CD4-positive, CD25-positive, alpha-beta regulatory T cell (primary cell): ENCODE measurements at regions not wholly inside any gene's neighbourhood (a gene's known extent, or its start where the extent isn't known, plus 50 kb on each side); places are given as distances from the start of the nearest gene placed in this dataset.

Experiments used
- ATAC-seq, 2 donors: fragments of 150-1000 bp; cut with Tn5 transposase; one replicate each; pipeline ENCODE4 v1.10.0; 2021; ENCODE audit warnings: low read depth in 2 of 2, moderate number of reproducible peaks in 2 of 2, moderate library complexity in 1 of 2
- DNase-seq, 3 donors: peaks; one replicate each; pipeline versions ENCODE4 v3.0.0 to v3.0.0-alpha.2; 2012 to 2022; ENCODE audit warnings: mixed read lengths in 1 of 3
- H3K27ac ChIP-seq: one replicate; pipeline ENCODE4 v1.7.0; 2013; ENCODE audit warnings: mild to moderate bottlenecking, low read length; ENCODE audit not compliant: insufficient read depth, poor library complexity, severe bottlenecking
- H3K27me3 ChIP-seq: one replicate; pipeline ENCODE4 v1.7.0; 2013; ENCODE audit warnings: low read length; ENCODE audit not compliant: control insufficient read depth, insufficient read depth
- H3K36me3 ChIP-seq: one replicate; pipeline ENCODE4 v1.7.0; 2013; ENCODE audit warnings: mild to moderate bottlenecking, low read length, moderate library complexity; ENCODE audit not compliant: control insufficient read depth, insufficient read depth
- H3K4me1 ChIP-seq: 2 replicates; pipeline ENCODE4 v1.7.0; 2013; ENCODE audit warnings: mild to moderate bottlenecking, low read length; ENCODE audit not compliant: insufficient read depth, control insufficient read depth, poor library complexity, severe bottlenecking
- H3K4me3 ChIP-seq: one replicate; pipeline ENCODE4 v1.7.0; 2013; ENCODE audit warnings: low read depth, mild to moderate bottlenecking, low read length, moderate library complexity
- H3K9me3 ChIP-seq, 2 experiments: 1 replicate in 1 of 2; 2 replicates in 1 of 2; pipeline ENCODE4 v1.7.0; 2013; ENCODE audit warnings: low read length in 2 of 2, mild to moderate bottlenecking in 1 of 2, moderate library complexity in 1 of 2; ENCODE audit not compliant: control insufficient read depth in 2 of 2
- H3K27ac Mint-ChIP-seq, 3 donors: one replicate each; pipeline ENCODE4 v1.8.0; 2020 to 2022; ENCODE audit warnings: mild to moderate bottlenecking in 3 of 3, mixed read lengths in 3 of 3, moderate library complexity in 2 of 3
- H3K27me3 Mint-ChIP-seq: one replicate; pipeline ENCODE4 v1.8.0; 2022; ENCODE audit warnings: mild to moderate bottlenecking, mixed read lengths
- H3K36me3 Mint-ChIP-seq: one replicate; pipeline ENCODE4 v1.8.0; 2020; ENCODE audit warnings: mixed read lengths
- H3K4me1 Mint-ChIP-seq, 4 donors: one replicate each; pipeline ENCODE4 v1.8.0; 2020 to 2022; ENCODE audit warnings: mixed read lengths in 4 of 4, mild to moderate bottlenecking in 1 of 4
- H3K4me3 Mint-ChIP-seq, 4 donors: one replicate each; pipeline ENCODE4 v1.8.0; 2020 to 2022; ENCODE audit warnings: mild to moderate bottlenecking in 4 of 4, mixed read lengths in 4 of 4, moderate library complexity in 3 of 4
- H3K9me3 Mint-ChIP-seq, 7 donors: one replicate each; pipeline ENCODE4 v1.8.0; 2020 to 2022; ENCODE audit warnings: mixed read lengths in 7 of 7, mild to moderate bottlenecking in 3 of 7, moderate library complexity in 2 of 7

GRCh38 chr4:31947101-31947500 is 1226.9 kb downstream of the PCDH7 start:
- Mint-ChIP-seq H3K4me1 (no peaks in the 10 kb centered on the region), H3K27ac (no peak overlapping the region)
- H3K4me3 ChIP-seq: no peak overlapping the region

GRCh38 chr4:31949045-31949444 is 1228.9 kb downstream of the PCDH7 start:
- H3K36me3 Mint-ChIP-seq: no peaks in the 10 kb centered on the region
- no peak for DNase-seq
- no peaks in the 10 kb centered on the region for H3K27me3 Mint-ChIP-seq
- no peak for ATAC-seq
- H3K36me3 ChIP-seq: no peaks in the 10 kb centered on the region
- H3K27me3 ChIP-seq: no peaks in the 10 kb centered on the region
- no peak overlapping the region for H3K27ac ChIP-seq
- H3K4me3 ChIP-seq: no peak overlapping the region
- H3K27ac Mint-ChIP-seq: no peak overlapping the region
- H3K9me3 Mint-ChIP-seq: peaks cover 0 to 16% (median 7%) of the 10 kb centered on the region in 7 donors
- no peak overlapping the region for H3K4me3 Mint-ChIP-seq
- H3K9me3 ChIP-seq: peaks cover 0 to 8% of the 10 kb centered on the region in 2 experiments
- H3K4me1 ChIP-seq: no peaks in the 10 kb centered on the region
- H3K4me1 Mint-ChIP-seq: no peaks in the 10 kb centered on the region

More at GRCh38 chr4:31947101-31947500, 1226.9 kb downstream of the PCDH7 start:
- ATAC-seq (no peak), DNase-seq (no peak)
- H3K27me3 ChIP-seq: no peaks in the 10 kb centered on the region
- H3K9me3 Mint-ChIP-seq: peaks cover 0 to 16% (median 7%) of the 10 kb centered on the region in 7 donors
- no peaks in the 10 kb centered on the region for H3K27me3 Mint-ChIP-seq
- no peaks in the 10 kb centered on the region for H3K36me3 ChIP-seq
- no peaks in the 10 kb centered on the region for H3K36me3 Mint-ChIP-seq
- H3K4me1 ChIP-seq: no peaks in the 10 kb centered on the region
- H3K4me3 Mint-ChIP-seq: no peak overlapping the region
- peaks cover 0 to 8% of the 10 kb centered on the region in 2 experiments for H3K9me3 ChIP-seq
- H3K27ac ChIP-seq: no peak overlapping the region

- Mint-ChIP-seq H3K4me1 (no peaks in the 10 kb centered on the region), H3K4me3 (no peak overlapping the region), H3K9me3 (peaks cover 0 to 8% (median 6%) of the 10 kb centered on the region in 7 donors), H3K27me3 (no peaks in the 10 kb centered on the region), H3K27ac (no peak overlapping the region), H3K36me3 (no peaks in the 10 kb centered on the region)
- H3K36me3 ChIP-seq: no peaks in the 10 kb centered on the region
- DNase-seq: no peak
- H3K27ac ChIP-seq: no peak overlapping the region
- no peak for ATAC-seq
- no peaks in the 10 kb centered on the region for H3K4me1 ChIP-seq
- H3K27me3 ChIP-seq: no peaks in the 10 kb centered on the region
- H3K4me3 ChIP-seq: no peak overlapping the region
- peaks cover 0 to 2% of the 10 kb centered on the region in 2 experiments for H3K9me3 ChIP-seq
These were observed 1235.2 kb downstream of the PCDH7 start for GRCh38 chr4:31955346-31955745.

- DNase-seq (no peak), ATAC-seq (no peak)
- H3K27me3 Mint-ChIP-seq: no peaks in the 10 kb centered on the region
- H3K4me1 ChIP-seq: no peaks in the 10 kb centered on the region
- H3K4me3 Mint-ChIP-seq: no peak overlapping the region
- H3K36me3 Mint-ChIP-seq: no peaks in the 10 kb centered on the region
- no peaks in the 10 kb centered on the region for H3K27me3 ChIP-seq
- H3K9me3 ChIP-seq: peaks cover 2 to 4% of the 10 kb centered on the region in 2 experiments
- peaks cover 0 to 13% (median 7%) of the 10 kb centered on the region in 7 donors for H3K9me3 Mint-ChIP-seq
- no peaks in the 10 kb centered on the region for H3K36me3 ChIP-seq
- no peaks in the 10 kb centered on the region for H3K4me1 Mint-ChIP-seq
- H3K27ac ChIP-seq: no peak overlapping the region
- no peak overlapping the region for H3K27ac Mint-ChIP-seq
- no peak overlapping the region for H3K4me3 ChIP-seq
These were observed 1239.8 kb downstream of the PCDH7 start for GRCh38 chr4:31959972-31960371.

GRCh38 chr4:31964685-31965084 is 1244.5 kb downstream of the PCDH7 start:
- H3K4me1 Mint-ChIP-seq: no peaks in the 10 kb centered on the region
- no peak overlapping the region for H3K4me3 Mint-ChIP-seq
- no peaks in the 10 kb centered on the region for H3K36me3 Mint-ChIP-seq
- H3K27me3 Mint-ChIP-seq: no peaks in the 10 kb centered on the region
- no peak overlapping the region for H3K27ac Mint-ChIP-seq
- peaks cover 0 to 4% of the 10 kb centered on the region in 2 experiments for H3K9me3 ChIP-seq
- no peaks in the 10 kb centered on the region for H3K4me1 ChIP-seq
- ATAC-seq (no peak), DNase-seq (no peak)
- H3K27ac ChIP-seq: no peak overlapping the region
- H3K4me3 ChIP-seq: no peak overlapping the region
- H3K36me3 ChIP-seq: no peaks in the 10 kb centered on the region
- no peaks in the 10 kb centered on the region for H3K27me3 ChIP-seq
- peaks cover 6 to 17% (median 8%) of the 10 kb centered on the region in 7 donors for H3K9me3 Mint-ChIP-seq

GRCh38 chr4:31968842-31969241 is 1248.7 kb downstream of the PCDH7 start:
- Histone ChIP-seq H3K36me3 (no peaks in the 10 kb centered on the region), H3K4me1 (no peaks in the 10 kb centered on the region), H3K9me3 (peaks cover 0 to 5% of the 10 kb centered on the region in 2 experiments), H3K27me3 (no peaks in the 10 kb centered on the region), H3K4me3 (no peak overlapping the region), H3K27ac (no peak overlapping the region)
- Mint-ChIP-seq H3K27me3 (no peaks in the 10 kb centered on the region), H3K9me3 (peaks cover 2 to 16% (median 6%) of the 10 kb centered on the region in 7 donors), H3K36me3 (no peaks in the 10 kb centered on the region), H3K4me3 (no peak overlapping the region), H3K27ac (no peak overlapping the region), H3K4me1 (no peaks in the 10 kb centered on the region)
- DNase-seq (no peak), ATAC-seq (no peak)

- no peaks in the 10 kb centered on the region for H3K4me1 Mint-ChIP-seq
- ATAC-seq (no peak), DNase-seq (no peak)
- no peak overlapping the region for H3K4me3 ChIP-seq
- H3K36me3 ChIP-seq: no peaks in the 10 kb centered on the region
- peaks cover 0 to 5% of the 10 kb centered on the region in 2 experiments for H3K9me3 ChIP-seq
- no peak overlapping the region for H3K27ac Mint-ChIP-seq
- H3K36me3 Mint-ChIP-seq: no peaks in the 10 kb centered on the region
- no peaks in the 10 kb centered on the region for H3K4me1 ChIP-seq
- peaks cover 0 to 23% (median 2%) of the 10 kb centered on the region in 7 donors for H3K9me3 Mint-ChIP-seq
- H3K27ac ChIP-seq: no peak overlapping the region
- H3K27me3 Mint-ChIP-seq: no peaks in the 10 kb centered on the region
- H3K4me3 Mint-ChIP-seq: no peak overlapping the region
- H3K27me3 ChIP-seq: no peaks in the 10 kb centered on the region
These were observed 1254.4 kb downstream of the PCDH7 start for GRCh38 chr4:31974490-31975002.

- H3K27ac Mint-ChIP-seq: no peak overlapping the region
- Histone ChIP-seq H3K4me3 (no peak overlapping the region), H3K9me3 (no peaks in the 10 kb centered on the region), H3K27ac (no peak overlapping the region), H3K36me3 (no peaks in the 10 kb centered on the region), H3K4me1 (no peaks in the 10 kb centered on the region), H3K27me3 (no peaks in the 10 kb centered on the region)
- peaks cover 0 to 37% (median 3%) of the 10 kb centered on the region in 7 donors for H3K9me3 Mint-ChIP-seq
- H3K27me3 Mint-ChIP-seq: no peaks in the 10 kb centered on the region
- DNase-seq: no peak
- H3K4me3 Mint-ChIP-seq: no peak overlapping the region
- H3K36me3 Mint-ChIP-seq: no peaks in the 10 kb centered on the region
- ATAC-seq: no peak
- no peaks in the 10 kb centered on the region for H3K4me1 Mint-ChIP-seq
These were observed 1259.8 kb downstream of the PCDH7 start for GRCh38 chr4:31979988-31980387.
